GM12878 (cell line): ENCODE measurements at regions not wholly inside any gene's neighbourhood (a gene's known extent, or its start where the extent isn't known, plus 50 kb on each side); places are given as distances from the start of the nearest gene placed in this dataset.

Experiments used
- ATAC-seq: fragments of 200-7000 bp; cut with Tn5 transposase; 3 replicates; pipeline ENCODE4 v1.9.1; 2020; ENCODE audit warnings: mild to moderate bottlenecking, moderate library complexity
- BruUV-seq: library from RNA; stranded (reverse); fragments of 400-500 nt; replicated peaks from 2 replicates; lab custom pipeline; 2021; lab: Mats Ljungman, UMichigan
- CTCF ChIA-PET: fragments of 300-600 bp; sonication (Branson Sonifier 250); formaldehyde crosslinking; extraction: SDS; loops from one replicate; lab custom pipeline; 2021; ENCODE audit warnings: inconsistent platforms; lab: Yijun Ruan, JAX
- POLR2A ChIA-PET: fragments of 350-600 bp; formaldehyde crosslinking; extraction: SDS; loops from one replicate; lab custom pipeline; 2021; ENCODE audit warnings: inconsistent platforms; lab: Charles Lee
- RAD21 ChIA-PET: fragments of 300-600 bp; sonication (Branson Sonifier 250); formaldehyde crosslinking; loops from one replicate; lab custom pipeline; 2023; ENCODE audit warnings: antibody characterized with exemption; ENCODE audit not compliant: unreplicated experiment; lab: Charles Lee
- SMC1A ChIA-PET: fragments of 300-600 bp; sonication (Branson Sonifier 250); formaldehyde crosslinking; loops from one replicate; lab custom pipeline; 2023; ENCODE audit not compliant: unreplicated experiment, uncharacterized antibody; lab: Charles Lee
- DNase-seq: peaks from one replicate; pipeline ENCODE4 v3.0.0-alpha.2; 2011; ENCODE audit warnings: low read depth, low spot score
- FAIRE-seq: peaks from 3 replicates; lab custom pipeline; 2011; peaks lifted over from hg19 to GRCh38; lab: Jason Lieb, UNC
- H2AFZ ChIP-seq: 2 replicates; pipeline ENCODE4 v1.6.0; 2011; ENCODE audit warnings: low read depth, low read length, control low read depth; ENCODE audit not compliant: control insufficient read depth
- H3K27ac ChIP-seq: 2 replicates; pipeline ENCODE4 v1.5.1; 2011; ENCODE audit warnings: control low read depth; ENCODE audit not compliant: control insufficient read depth, insufficient read depth
- H3K27me3 ChIP-seq, 2 experiments: replicated peaks in 1 of 2; 2 replicates each; pipeline versions ENCODE4 v1.6.0 to v1.6.1; 2011; ENCODE audit warnings: low read length in 1 of 2; ENCODE audit not compliant: control insufficient read depth in 2 of 2, insufficient read depth in 2 of 2
- H3K36me3 ChIP-seq, 2 experiments: 2 replicates each; pipeline ENCODE4 v1.5.1; 2011; ENCODE audit warnings: low read length in 1 of 2; ENCODE audit not compliant: control insufficient read depth in 2 of 2, insufficient read depth in 2 of 2
- H3K4me1 ChIP-seq: 2 replicates; pipeline ENCODE4 v1.6.1; 2011; ENCODE audit warnings: mild to moderate bottlenecking, low read length, moderate library complexity, mixed read lengths; ENCODE audit not compliant: control insufficient read depth, insufficient read depth
- H3K4me2 ChIP-seq: 2 replicates; pipeline ENCODE4 v1.6.0; 2011; ENCODE audit warnings: control low read depth; ENCODE audit not compliant: control insufficient read depth, insufficient read depth
- H3K4me3 ChIP-seq: fragments of 200-600 bp; sonication (generic); 2 replicates; pipeline ENCODE4 v1.5.1; 2016
- H3K79me2 ChIP-seq: 2 replicates; pipeline ENCODE4 v1.6.0; 2011; ENCODE audit warnings: low read length; ENCODE audit not compliant: control insufficient read depth, insufficient read depth
- H3K9ac ChIP-seq: 2 replicates; pipeline ENCODE4 v1.8.0; 2011; ENCODE audit warnings: low read length, control low read depth, mixed read lengths; ENCODE audit not compliant: control insufficient read depth, insufficient read depth
- H3K9me3 ChIP-seq: replicated peaks from 3 replicates; pipeline ENCODE4 v1.5.1; 2011; ENCODE audit warnings: mild to moderate bottlenecking, low read length; ENCODE audit not compliant: control insufficient read depth, insufficient read depth
- H4K20me1 ChIP-seq: 2 replicates; pipeline ENCODE4 v1.6.0; 2011; ENCODE audit not compliant: control insufficient read depth, insufficient read depth
- EZH2 ChIP-seq: IDR thresholded peaks from 2 replicates; pipeline ENCODE4 v1.6.1; 2012; ENCODE audit warnings: low read depth, mild to moderate bottlenecking, control low read depth, inconsistent platforms, low read length, borderline replicate concordance; ENCODE audit not compliant: control insufficient read depth
- GABPA ChIP-seq: IDR thresholded peaks from 2 replicates; pipeline ENCODE4 v1.6.1; 2014; ENCODE audit warnings: antibody characterized with exemption, low read depth, mild to moderate bottlenecking, inconsistent platforms
- GATAD2B ChIP-seq: fragments of 450-650 bp; conservative IDR thresholded peaks from 2 replicates; pipeline ENCODE4 v1.6.1; 2017; ENCODE audit warnings: low read depth, mild to moderate bottlenecking, moderate library complexity
- NFYA ChIP-seq: IDR thresholded peaks from 2 replicates; pipeline ENCODE4 v1.6.1; 2011; ENCODE audit warnings: low read depth, mild to moderate bottlenecking, low read length, improper control_type of control experiment, borderline replicate concordance
- SMAD5 ChIP-seq: IDR thresholded peaks from 2 replicates; pipeline ENCODE4 v1.6.1; 2016; ENCODE audit warnings: antibody characterized with exemption, low read depth
- USF2 ChIP-seq: IDR thresholded peaks from 2 replicates; pipeline ENCODE4 v1.6.1; 2011; ENCODE audit warnings: low read depth, low read length, improper control_type of control experiment, borderline replicate concordance
- WRNIP1 ChIP-seq: IDR thresholded peaks from 2 replicates; pipeline ENCODE4 v1.6.1; 2011; ENCODE audit warnings: low read depth, low read length, improper control_type of control experiment, borderline replicate concordance
- YBX1 ChIP-seq: fragments of 450-650 bp; IDR thresholded peaks from 2 replicates; pipeline ENCODE4 v1.6.1; 2016; ENCODE audit warnings: antibody characterized with exemption
- ZBED1 ChIP-seq: IDR thresholded peaks from 2 replicates; pipeline ENCODE4 v1.6.1; 2016; ENCODE audit warnings: borderline replicate concordance
- ZNF592 ChIP-seq: fragments of 450-650 bp; IDR thresholded peaks from 2 replicates; pipeline ENCODE4 v1.6.1; 2017; ENCODE audit warnings: mild to moderate bottlenecking, moderate library complexity
- WGBS: methylation state at CpG from one replicate; pipeline ENCODE4 v1.1.6; 2016; ENCODE audit warnings: low lambda C conversion rate; ENCODE audit not compliant: insufficient replicate concordance, insufficient coverage; ENCODE audit errors: missing lambda C conversion rate; 5-methylcytosine and 5-hydroxymethylcytosine counted together
- in situ Hi-C: fragments of 300-500 bp; cut with MboI; formaldehyde crosslinking; loops from 9 replicates; pipeline ENCODE4 v1.14.3; 2018; ENCODE audit warnings: mixed read lengths
- intact Hi-C: fragments of 100-400 bp; cut with micrococcal nuclease; formaldehyde crosslinking; loops from one replicate; pipeline ENCODE4 v1.14.2; 2022; ENCODE audit not compliant: unreplicated experiment

- TF ChIP-seq WRNIP1 = no peak
- TF ChIP-seq YBX1 = no peak
- TF ChIP-seq USF2 = no peak
- ChIA-PET CTCF (no interaction called here), RAD21 (no interaction called here), SMC1A (no interaction called here), POLR2A (no interaction called here)
- no peak for ATAC-seq
- DNase-seq = no peak
- Histone ChIP-seq H3K27ac (no peak overlapping the region), H2AFZ (no peak overlapping the region), H3K9ac (no peak overlapping the region), H3K79me2 (no peaks in the 10 kb centered on the region), H3K9me3 (no peaks in the 10 kb centered on the region), H3K36me3 (no peaks in the 10 kb centered on the region), H3K4me2 (no peak overlapping the region), H3K27me3 (no peaks in the 10 kb centered on the region; a peak in 1 of 4 replicates), H4K20me1 (no peaks in the 10 kb centered on the region), H3K4me1 (no peaks in the 10 kb centered on the region), H3K4me3 (no peak overlapping the region)
- no TSS peak for BruUV-seq
- no peak for FAIRE-seq
- 4% methylated on average over 8 of the region's 8 CpGs for WGBS
- in situ Hi-C loops (no loop called here), intact Hi-C loops (no loop called here)
Measured at GRCh38 chr10:78262860-78263259, 229.2 kb downstream of the RPS24 start.

GRCh38 chr10:78263521-78263988 is 229.9 kb downstream of the RPS24 start:
- CTCF ChIA-PET = no interaction called here
- WGBS = 57% methylated on average over 5 of the region's 5 CpGs
- no peak for DNase-seq
- TF ChIP-seq SMAD5 (no peak), ZNF592 (no peak), GABPA (no peak), GATAD2B (no peak), ZBED1 (no peak), NFYA (no peak), EZH2 (no peak)

More at GRCh38 chr10:78263521-78263988, 229.9 kb downstream of the RPS24 start:
- Histone ChIP-seq H3K4me3 (no peak overlapping the region), H3K27ac (no peak overlapping the region), H3K79me2 (no peaks in the 10 kb centered on the region), H3K27me3 (no peaks in the 10 kb centered on the region; a peak in 1 of 4 replicates), H3K9me3 (no peaks in the 10 kb centered on the region), H2AFZ (no peak overlapping the region), H3K36me3 (no peaks in the 10 kb centered on the region), H4K20me1 (no peaks in the 10 kb centered on the region), H3K9ac (no peak overlapping the region), H3K4me1 (no peaks in the 10 kb centered on the region), H3K4me2 (no peak overlapping the region)
- POLR2A ChIA-PET = no interaction called here
- SMC1A ChIA-PET = no interaction called here
- BruUV-seq = no TSS peak
- RAD21 ChIA-PET = no interaction called here
- FAIRE-seq (no peak), ATAC-seq (no peak)
- in situ Hi-C loops = no loop called here
- intact Hi-C loops = no loop called here
